Parathyroid adenoma (tissue), 2 donors: ENCODE measurements at regions not wholly inside any gene's neighbourhood (a gene's known extent, or its start where the extent isn't known, plus 50 kb on each side); places are given as distances from the start of the nearest gene placed in this dataset.

ENCODE experiments used
- H2AFZ ChIP-seq: fragments of 300-600 bp; sonication (generic); one replicate; pipeline ENCODE4 v1.7.0; 2017; ENCODE audit warnings: antibody characterized with exemption, mild to moderate bottlenecking
- H3K27ac ChIP-seq: fragments of 300-600 bp; sonication (generic); one replicate; pipeline ENCODE4 v1.7.0; 2017
- H3K27me3 ChIP-seq: fragments of 300-600 bp; sonication (generic); one replicate; pipeline ENCODE4 v1.7.0; 2017; ENCODE audit warnings: low read length; ENCODE audit not compliant: control insufficient read depth, insufficient read depth
- H3K36me3 ChIP-seq: fragments of 300-600 bp; sonication (generic); one replicate; pipeline ENCODE4 v1.7.0; 2017; ENCODE audit warnings: low read length; ENCODE audit not compliant: control insufficient read depth, insufficient read depth
- H3K4me1 ChIP-seq: fragments of 300-600 bp; sonication (generic); one replicate; pipeline ENCODE4 v1.7.0; 2017; ENCODE audit warnings: control low read depth
- H3K4me2 ChIP-seq: fragments of 300-600 bp; sonication (generic); one replicate; pipeline ENCODE4 v1.7.0; 2017; ENCODE audit warnings: low read length
- H3K4me3 ChIP-seq: fragments of 300-600 bp; sonication (generic); one replicate; pipeline ENCODE4 v1.7.0; 2017; ENCODE audit warnings: low read depth, low read length
- H3K79me2 ChIP-seq: fragments of 300-600 bp; sonication (generic); one replicate; pipeline ENCODE4 v1.7.0; 2017; ENCODE audit warnings: control low read depth
- H3K9ac ChIP-seq: fragments of 300-600 bp; sonication (generic); one replicate; pipeline ENCODE4 v1.7.0; 2017; ENCODE audit warnings: mild to moderate bottlenecking
- H3K9me3 ChIP-seq: fragments of 300-600 bp; sonication (generic); one replicate; pipeline ENCODE4 v1.7.0; 2017; ENCODE audit warnings: low read length; ENCODE audit not compliant: control insufficient read depth
- CTCF ChIP-seq: fragments of 300-600 bp; sonication (generic); IDR thresholded peaks from one replicate; pipeline ENCODE4 v1.7.0; 2017; ENCODE audit warnings: antibody characterized with exemption, mild to moderate bottlenecking
- donor health status: primary hyperparathyroidism.

- H2AFZ ChIP-seq, result no peak overlapping the region
Measured at GRCh38 chr13:99446242-99446641, 55.0 kb upstream of the TM9SF2 start.

GRCh38 chr13:99448546-99448945 lies 52.7 kb upstream of the TM9SF2 start:
- Histone ChIP-seq H3K27me3 (no peaks in the 10 kb centered on the region), H3K9ac (no peak overlapping the region), H3K36me3 (no peaks in the 10 kb centered on the region), H3K27ac (no peak overlapping the region), H3K79me2 (no peaks in the 10 kb centered on the region), H3K4me2 (no peak overlapping the region), H3K4me1 (no peaks in the 10 kb centered on the region), H3K4me3 (no peak overlapping the region), H2AFZ (no peak overlapping the region), H3K9me3 (no peaks in the 10 kb centered on the region)
- TF ChIP-seq CTCF, result no peak

More at GRCh38 chr13:99446242-99446641, 55.0 kb upstream of the TM9SF2 start:
- H3K27me3 ChIP-seq, result no peaks in the 10 kb centered on the region
- H3K27ac ChIP-seq, result no peak overlapping the region
- H3K36me3 ChIP-seq, result no peaks in the 10 kb centered on the region
- H3K9ac ChIP-seq, result no peak overlapping the region
- no peak overlapping the region for H3K4me2 ChIP-seq
- TF ChIP-seq CTCF, result no peak
- H3K9me3 ChIP-seq, result no peaks in the 10 kb centered on the region
- H3K4me1 ChIP-seq, result no peaks in the 10 kb centered on the region
- H3K79me2 ChIP-seq, result no peaks in the 10 kb centered on the region
- H3K4me3 ChIP-seq, result no peak overlapping the region

DNA sequence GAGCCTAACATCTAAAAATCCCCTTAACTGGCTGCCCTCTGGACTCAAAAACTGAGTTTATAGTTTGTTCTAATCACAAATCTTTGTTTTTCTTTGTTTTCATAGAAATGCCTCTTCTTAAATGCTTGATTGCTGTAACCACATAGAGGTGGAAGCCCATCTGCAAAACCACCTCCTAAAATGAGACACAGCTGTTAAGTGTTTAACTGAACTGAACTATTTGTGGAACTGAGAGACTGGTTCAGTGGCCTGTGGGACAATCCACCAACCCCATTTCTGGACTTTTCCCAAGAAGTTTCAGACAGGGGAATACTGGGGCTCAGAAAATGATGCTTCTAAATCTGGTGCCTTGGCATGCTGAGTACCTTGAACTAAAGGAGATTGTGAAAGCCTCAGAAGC lies 50.9 kb upstream of the TM9SF2 start:
- Histone ChIP-seq H3K9ac (no peak overlapping the region), H3K27ac (no peak overlapping the region)

More for the DNA sequence above, 50.9 kb upstream of the TM9SF2 start:
- H3K79me2 ChIP-seq, result no peaks in the 10 kb centered on the region
- H2AFZ ChIP-seq, result no peak overlapping the region
- H3K4me3 ChIP-seq, result no peak overlapping the region
- no peaks in the 10 kb centered on the region for H3K4me1 ChIP-seq
- H3K9me3 ChIP-seq, result no peaks in the 10 kb centered on the region
- no peaks in the 10 kb centered on the region for H3K36me3 ChIP-seq
- H3K4me2 ChIP-seq, result no peak overlapping the region
- H3K27me3 ChIP-seq, result no peaks in the 10 kb centered on the region
- no peak for TF ChIP-seq CTCF
